ENCODE measurements at regions not wholly inside any gene's neighbourhood (a gene's known extent, or its start where the extent isn't known, plus 50 kb on each side); places are given as distances from the start of the nearest gene placed in this dataset.

- TF ChIP-seq POLR2AphosphoS5 (IDR thresholded peaks at IDR 0.05; ENCODE audit: low read depth) (no peak), CTCF (conservative IDR thresholded peaks at IDR 0.05; ENCODE audit: low read depth in 2 of 2) (no peak), EZH2phosphoT487 (IDR thresholded peaks at IDR 0.05; ENCODE audit: unreplicated experiment) (no peak), EZH2 (IDR thresholded peaks at IDR 0.05; ENCODE audit: low read depth, unreplicated experiment) (no peak), JUNB (IDR thresholded peaks at IDR 0.05; ENCODE audit: unreplicated experiment) (no peak), ETS1 (IDR thresholded peaks at IDR 0.05) (no peak), REST (IDR thresholded peaks at IDR 0.05; ENCODE audit: unreplicated experiment) (no peak), STAT1 (IDR thresholded peaks at IDR 0.05; ENCODE audit: unreplicated experiment) (no peak), CREB1 (CRISPR knock-in tag; IDR thresholded peaks at IDR 0.05; ENCODE audit: low read depth) (no peak)
Measured at GRCh38 chr1:208584167-208584755, 340.1 kb upstream of the PLXNA2 start.

All from GM23338 (cell line).